Keratinocyte (primary cell): ENCODE measurements at regions not wholly inside any gene's neighbourhood (a gene's known extent, or its start where the extent isn't known, plus 50 kb on each side); places are given as distances from the start of the nearest gene placed in this dataset.

Experiments
- DNase-seq: peaks from one replicate; pipeline ENCODE4 v3.0.0-alpha.2; 2011; ENCODE audit warnings: low read depth, missing footprints, low spot score
- FAIRE-seq: peaks from 2 replicates; lab custom pipeline; 2011; peaks lifted over from hg19 to GRCh38; lab: Jason Lieb, UNC
- H2AFZ ChIP-seq: 2 replicates; pipeline ENCODE4 v1.6.0; 2012; ENCODE audit warnings: low read length, control low read depth, inconsistent platforms; ENCODE audit not compliant: control insufficient read depth
- H3K27ac ChIP-seq: 2 replicates; pipeline ENCODE4 v1.5.1; 2011; ENCODE audit warnings: low read length; ENCODE audit not compliant: control insufficient read depth, insufficient read depth
- H3K27me3 ChIP-seq: 3 replicates; pipeline ENCODE4 v1.6.0; 2011; ENCODE audit warnings: low read length; ENCODE audit not compliant: control insufficient read depth, insufficient read depth; ENCODE audit errors: extremely low read depth
- H3K36me3 ChIP-seq, 2 experiments: 2 replicates in 1 of 2; 3 replicates in 1 of 2; pipeline ENCODE4 v1.5.1; 2011; ENCODE audit warnings: low read length in 2 of 2, mild to moderate bottlenecking in 1 of 2; ENCODE audit not compliant: control insufficient read depth in 2 of 2, insufficient read depth in 2 of 2; ENCODE audit errors: extremely low read depth in 1 of 2
- H3K4me1 ChIP-seq: 3 replicates; pipeline ENCODE4 v1.5.1; 2011; ENCODE audit warnings: low read length; ENCODE audit not compliant: control insufficient read depth, insufficient read depth; ENCODE audit errors: extremely low read depth
- H3K4me2 ChIP-seq: 3 replicates; pipeline ENCODE4 v1.6.0; 2011; ENCODE audit warnings: low read depth, low read length; ENCODE audit not compliant: control insufficient read depth, insufficient read depth; ENCODE audit errors: extremely low read depth
- H3K4me3 ChIP-seq, 3 experiments: fragments of 200-600 bp in 1 of 3; sonication (generic) in 1 of 3; 2 replicates in 2 of 3; 3 replicates in 1 of 3; pipeline ENCODE4 v1.5.1; 2011 to 2016; ENCODE audit warnings: low read length in 3 of 3, mild to moderate bottlenecking in 3 of 3, control low read depth in 2 of 3, inconsistent platforms in 1 of 3, low read depth in 1 of 3, mixed read lengths in 1 of 3, mixed run types in 1 of 3, moderate library complexity in 1 of 3; ENCODE audit not compliant: control insufficient read depth in 2 of 3, insufficient read depth in 2 of 3; ENCODE audit errors: extremely low read depth in 1 of 3
- H3K79me2 ChIP-seq: 2 replicates; pipeline ENCODE4 v1.6.0; 2012; ENCODE audit warnings: low read length; ENCODE audit not compliant: control insufficient read depth, insufficient read depth
- H3K9ac ChIP-seq: 3 replicates; pipeline ENCODE4 v1.6.0; 2011; ENCODE audit warnings: low read length; ENCODE audit not compliant: control insufficient read depth, insufficient read depth; ENCODE audit errors: extremely low read depth
- H3K9me1 ChIP-seq: 3 replicates; pipeline ENCODE4 v1.6.0; 2011; ENCODE audit warnings: low read length; ENCODE audit not compliant: control insufficient read depth, insufficient read depth; ENCODE audit errors: extremely low read depth
- H3K9me3 ChIP-seq: 2 replicates; pipeline ENCODE4 v1.5.1; 2012; ENCODE audit warnings: low read depth, low read length; ENCODE audit not compliant: control insufficient read depth
- H4K20me1 ChIP-seq: 3 replicates; pipeline ENCODE4 v1.6.0; 2011; ENCODE audit warnings: low read length; ENCODE audit not compliant: control insufficient read depth, insufficient read depth; ENCODE audit errors: extremely low read depth
- EZH2 ChIP-seq: IDR thresholded peaks from one replicate; pipeline ENCODE4 v1.6.1; 2012; ENCODE audit warnings: inconsistent platforms, mild to moderate bottlenecking, low read length, moderate library complexity
- dilution Hi-C: fragments of 300-500 bp; cut with MboI; formaldehyde crosslinking; loops from one replicate; pipeline ENCODE4 v1.7.0; 2020; ENCODE audit warnings: low sequenced_read_pairs; ENCODE audit not compliant: extremely low pct_ligation_motif_present
- TF ChIP-seq, protein P1 (sequence below), 3 experiments: IDR thresholded peaks in 1 of 3; conservative IDR thresholded peaks in 1 of 3; optimal IDR thresholded peaks in 1 of 3; 2 replicates in 2 of 3; 3 replicates in 1 of 3; pipeline versions ENCODE3 to v1.5.1; 2011; ENCODE audit warnings: low read length in 3 of 3, mild to moderate bottlenecking in 3 of 3, moderate library complexity in 2 of 3, control low read depth in 1 of 3, inconsistent platforms in 1 of 3; ENCODE audit not compliant: insufficient read depth in 2 of 3; ENCODE audit errors: extremely low read depth in 1 of 3

- FAIRE-seq (peak; percentile 61), DNase-seq (peak; percentile 19)
- no peak overlapping the region for H3K4me3 ChIP-seq
- no peaks in the 10 kb centered on the region for H3K79me2 ChIP-seq
- peaks cover 16% of the 10 kb centered on the region for H3K4me1 ChIP-seq
- H3K4me2 ChIP-seq, result peak overlapping the region; percentile 47
- dilution Hi-C loops, result no loop called here
- H3K9ac ChIP-seq, result no peak overlapping the region
- no peak overlapping the region for H2AFZ ChIP-seq
- peak overlapping the region; percentile 10 for H3K27ac ChIP-seq
- TF ChIP-seq, protein P1, sequence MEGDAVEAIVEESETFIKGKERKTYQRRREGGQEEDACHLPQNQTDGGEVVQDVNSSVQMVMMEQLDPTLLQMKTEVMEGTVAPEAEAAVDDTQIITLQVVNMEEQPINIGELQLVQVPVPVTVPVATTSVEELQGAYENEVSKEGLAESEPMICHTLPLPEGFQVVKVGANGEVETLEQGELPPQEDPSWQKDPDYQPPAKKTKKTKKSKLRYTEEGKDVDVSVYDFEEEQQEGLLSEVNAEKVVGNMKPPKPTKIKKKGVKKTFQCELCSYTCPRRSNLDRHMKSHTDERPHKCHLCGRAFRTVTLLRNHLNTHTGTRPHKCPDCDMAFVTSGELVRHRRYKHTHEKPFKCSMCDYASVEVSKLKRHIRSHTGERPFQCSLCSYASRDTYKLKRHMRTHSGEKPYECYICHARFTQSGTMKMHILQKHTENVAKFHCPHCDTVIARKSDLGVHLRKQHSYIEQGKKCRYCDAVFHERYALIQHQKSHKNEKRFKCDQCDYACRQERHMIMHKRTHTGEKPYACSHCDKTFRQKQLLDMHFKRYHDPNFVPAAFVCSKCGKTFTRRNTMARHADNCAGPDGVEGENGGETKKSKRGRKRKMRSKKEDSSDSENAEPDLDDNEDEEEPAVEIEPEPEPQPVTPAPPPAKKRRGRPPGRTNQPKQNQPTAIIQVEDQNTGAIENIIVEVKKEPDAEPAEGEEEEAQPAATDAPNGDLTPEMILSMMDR (optimal IDR thresholded peaks at IDR 0.05 in 1 of 3, IDR thresholded peaks at IDR 0.05 in 1 of 3, conservative IDR thresholded peaks at IDR 0.05 in 1 of 3; ENCODE audit: extremely low read depth in 1 of 3, insufficient read depth in 2 of 3, low read length in 3 of 3), result no peak
- TF ChIP-seq EZH2, result no peak
- no peaks in the 10 kb centered on the region for H3K9me3 ChIP-seq
- no peaks in the 10 kb centered on the region for H3K36me3 ChIP-seq
- no peaks in the 10 kb centered on the region for H3K9me1 ChIP-seq
- no peaks in the 10 kb centered on the region for H3K27me3 ChIP-seq
- H4K20me1 ChIP-seq, result no peaks in the 10 kb centered on the region
These were observed 107.2 kb upstream of the FAM180A start for GRCh38 chr7:135855846-135856245.

DNA sequence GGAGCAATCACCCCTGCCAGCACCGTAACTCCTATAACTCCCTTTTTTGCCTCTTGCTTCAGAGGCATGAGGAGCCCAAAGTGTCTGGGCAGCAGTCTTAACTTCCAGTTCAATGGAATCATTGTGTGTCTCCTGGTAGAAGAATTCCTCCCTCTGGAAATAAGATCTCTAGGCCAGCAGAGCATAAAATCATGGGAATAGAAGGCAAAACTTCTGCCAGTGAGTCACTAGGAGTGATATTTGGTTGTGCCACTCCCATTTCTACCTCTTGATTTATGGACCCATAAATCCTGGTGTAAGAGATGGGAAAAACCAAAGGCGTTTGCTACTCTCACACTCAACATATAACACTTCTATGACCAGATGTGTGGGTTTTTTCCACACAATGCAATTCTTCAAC lies 104.9 kb upstream of the FAM180A start:
- Histone ChIP-seq H3K79me2 (no peaks in the 10 kb centered on the region), H3K36me3 (no peaks in the 10 kb centered on the region), H3K27me3 (no peaks in the 10 kb centered on the region), H2AFZ (no peak overlapping the region), H3K9me1 (no peaks in the 10 kb centered on the region), H4K20me1 (no peaks in the 10 kb centered on the region), H3K4me3 (no peak overlapping the region), H3K4me2 (no peak overlapping the region), H3K9ac (no peak overlapping the region), H3K27ac (no peak overlapping the region), H3K4me1 (peaks cover 16% of the 10 kb centered on the region), H3K9me3 (no peaks in the 10 kb centered on the region)
- FAIRE-seq, result no peak
- TF ChIP-seq, protein P1 (optimal IDR thresholded peaks at IDR 0.05 in 1 of 3, IDR thresholded peaks at IDR 0.05 in 1 of 3, conservative IDR thresholded peaks at IDR 0.05 in 1 of 3; ENCODE audit: extremely low read depth in 1 of 3, insufficient read depth in 2 of 3, low read length in 3 of 3), result no peak
- no peak for TF ChIP-seq EZH2
- dilution Hi-C loops, result no loop called here
- DNase-seq, result no peak
